HG02642 (cell line): ENCODE measurements at regions not wholly inside any gene's neighbourhood (a gene's known extent, or its start where the extent isn't known, plus 50 kb on each side); places are given as distances from the start of the nearest gene placed in this dataset.
"Not testable (repeated sequence)": the region's sequence is repeated elsewhere in the genome, so short reads cannot be mapped to it uniquely, and the experiment has no call there.

ENCODE experiments used
- ATAC-seq: cut with Tn5 transposase; IDR thresholded peaks from one replicate; pipeline ENCODE4 v1.9.1; 2021; ENCODE audit warnings: mild to moderate bottlenecking; ENCODE audit not compliant: unreplicated experiment, poor library complexity

DNA sequence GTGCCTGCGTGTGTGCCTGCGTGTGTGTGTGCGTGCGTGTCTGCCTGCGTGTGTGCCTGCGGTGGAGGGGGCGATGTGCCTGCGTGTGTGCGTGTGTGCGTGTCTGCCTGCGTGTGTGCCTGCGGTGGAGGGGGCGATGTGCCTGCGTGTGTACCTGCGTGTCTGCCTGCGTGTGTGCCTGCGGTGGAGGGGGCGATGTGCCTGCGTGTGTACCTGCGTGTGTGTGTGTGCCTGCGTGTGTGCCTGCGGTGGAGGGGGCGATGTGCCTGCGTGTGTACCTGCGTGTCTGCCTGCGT, 116.7 kb upstream of the ZNF516 start:
- not testable (repeated sequence) for ATAC-seq

DNA sequence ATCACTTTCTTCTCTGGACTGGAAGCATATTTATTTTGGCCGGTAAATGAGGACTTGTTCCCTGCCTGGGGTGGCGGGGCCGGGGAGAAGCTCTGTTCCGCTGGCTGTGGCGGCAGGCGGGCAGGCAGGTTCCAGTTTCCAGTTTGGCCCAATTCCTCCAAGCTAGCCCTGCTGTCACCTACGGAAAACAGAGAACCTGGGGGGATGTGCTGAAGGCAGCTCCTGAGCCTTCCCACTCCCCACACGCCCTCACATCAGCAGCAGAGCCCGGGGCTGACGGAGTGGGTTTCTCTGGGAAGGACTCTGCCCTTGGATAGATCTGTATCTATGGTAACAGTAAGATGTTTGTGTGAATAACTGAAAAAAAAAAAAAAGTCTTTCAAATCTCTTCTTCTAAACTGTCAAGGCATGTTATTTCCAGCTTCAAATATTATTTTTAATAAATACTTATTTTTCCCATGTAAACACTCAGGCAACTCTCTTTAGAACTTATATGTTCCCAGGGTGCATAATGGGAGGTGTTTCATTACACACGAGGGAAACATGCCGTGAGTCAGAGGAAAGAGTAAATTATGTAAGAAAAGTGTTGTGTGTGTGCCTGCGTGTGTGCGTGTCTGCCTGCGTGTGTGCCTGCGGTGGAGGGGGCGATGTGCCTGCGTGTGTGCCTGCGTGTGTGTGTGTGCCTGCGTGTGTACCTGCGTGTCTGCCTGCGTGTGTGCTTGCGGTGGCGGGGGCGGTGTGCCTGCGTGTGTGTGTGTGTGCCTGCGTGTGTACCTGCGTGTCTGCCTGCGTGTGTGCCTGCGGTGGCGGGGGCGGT, 116.1 kb upstream of the ZNF516 start:
- ATAC-seq, result no peak

DNA sequence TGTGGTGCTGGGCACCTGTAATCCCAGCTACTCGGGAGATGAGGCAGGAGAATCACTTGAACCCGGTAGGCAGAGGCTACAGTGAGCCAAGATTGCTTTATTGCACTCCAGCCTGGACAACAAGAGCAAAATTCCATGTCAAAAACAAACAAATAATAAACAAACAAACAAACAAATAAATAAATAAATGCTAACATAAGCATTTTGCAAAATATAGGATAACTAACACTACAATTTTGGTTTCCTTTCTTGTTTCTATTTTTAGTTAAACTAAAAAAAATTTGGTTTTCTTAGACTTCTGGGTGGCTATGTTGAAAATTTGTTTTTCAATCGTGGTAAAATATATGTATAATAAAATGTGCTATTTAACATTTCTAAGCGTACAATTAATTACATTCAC, 115.0 kb upstream of the ZNF516 start:
- ATAC-seq, result no peak

DNA sequence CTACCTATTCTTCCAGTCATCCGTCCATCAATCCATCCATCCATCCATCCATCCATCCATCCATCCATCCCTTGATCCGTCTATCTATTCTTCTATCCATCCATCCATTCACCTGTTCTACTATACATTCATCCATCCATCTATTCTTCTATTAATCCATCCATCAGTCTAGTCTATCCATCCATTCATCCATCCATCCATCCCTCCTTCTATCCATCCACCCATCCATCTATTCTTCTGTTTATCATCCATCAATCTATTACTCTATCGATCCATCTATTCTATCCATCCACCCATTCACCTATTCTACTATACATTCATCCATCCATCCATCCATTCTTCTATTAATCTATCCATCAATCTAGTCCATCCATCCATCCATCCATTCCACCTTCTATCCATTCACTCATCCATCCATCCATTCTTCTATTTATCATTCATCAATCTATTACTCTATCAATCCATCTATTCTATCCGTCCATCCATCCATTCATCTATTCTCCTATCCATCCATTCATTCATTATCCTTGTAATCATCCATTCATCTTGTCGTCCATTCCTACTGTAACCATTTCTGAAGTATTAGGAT, 110.4 kb upstream of the ZNF516 start:
- no peak for ATAC-seq

DNA sequence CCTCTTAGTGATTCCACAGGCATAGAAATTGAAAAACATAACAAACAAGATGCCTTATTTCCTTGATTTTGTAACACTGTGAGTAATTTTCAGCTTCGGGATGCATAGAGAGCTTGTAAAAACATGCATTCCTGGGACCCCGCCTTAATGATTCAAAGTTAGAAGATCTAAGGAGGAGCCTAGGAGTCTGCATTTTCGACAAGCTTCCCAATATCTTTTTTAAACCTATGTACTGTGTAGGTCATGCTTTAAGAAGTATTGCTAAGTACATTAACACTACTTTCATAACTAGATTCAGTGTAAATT, 109.8 kb upstream of the ZNF516 start:
- ATAC-seq, result no peak

DNA sequence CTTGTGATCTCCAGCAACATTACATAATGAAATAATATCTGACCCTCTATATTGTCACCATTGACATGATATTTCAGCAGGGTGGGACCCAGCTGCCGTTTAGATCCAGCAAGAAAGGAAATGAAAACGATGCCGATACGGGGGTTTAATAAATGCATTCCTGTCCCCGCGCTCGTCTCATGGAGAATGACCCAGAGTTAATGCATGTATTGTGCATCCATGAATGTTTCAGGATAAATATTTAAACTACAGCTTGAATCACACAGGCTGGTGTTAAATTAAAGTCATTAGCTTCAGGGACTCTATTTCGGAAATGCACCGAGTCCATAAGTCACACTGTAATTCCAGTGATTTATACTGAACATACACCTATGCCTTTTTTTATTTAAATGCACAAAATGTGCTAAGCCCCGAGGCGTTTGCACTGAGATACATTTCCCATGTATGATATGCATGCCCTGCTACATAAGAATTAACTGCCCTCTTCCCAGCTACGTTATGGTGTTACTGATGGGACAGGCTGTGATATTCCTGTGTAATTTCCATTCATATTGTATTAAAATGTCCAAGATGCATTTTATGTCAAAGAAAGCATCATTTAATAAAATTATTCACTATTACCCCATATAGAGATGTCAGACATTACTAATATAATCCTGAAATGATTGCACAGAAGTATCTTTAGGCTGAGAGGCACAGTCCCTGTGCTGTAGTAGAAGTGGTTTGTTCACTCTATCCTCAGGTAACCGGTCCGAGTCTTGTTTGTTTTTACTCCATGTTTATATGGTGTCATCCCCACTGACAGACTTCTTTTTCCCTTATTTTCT, 109.3 kb upstream of the ZNF516 start:
- no peak for ATAC-seq

DNA sequence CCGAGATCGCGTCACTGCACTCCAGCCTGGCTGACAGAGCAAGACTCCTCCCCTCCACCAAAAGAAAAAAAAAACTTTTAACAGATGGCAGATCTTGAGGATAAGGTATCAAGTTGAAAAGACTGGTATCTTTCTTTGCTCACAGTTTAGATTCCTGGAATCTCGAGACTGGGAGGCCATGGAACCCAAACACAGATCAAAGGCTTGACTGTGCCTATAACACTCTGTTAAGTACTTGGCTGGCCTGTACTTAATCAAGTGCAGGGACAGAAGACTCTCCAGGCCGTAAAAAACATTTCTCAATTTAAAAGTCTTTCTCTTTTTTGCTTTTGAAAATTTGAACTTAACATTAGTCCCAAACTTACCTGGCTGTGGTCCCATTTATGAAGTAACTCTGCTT, 107.1 kb upstream of the ZNF516 start:
- ATAC-seq, result no peak

DNA sequence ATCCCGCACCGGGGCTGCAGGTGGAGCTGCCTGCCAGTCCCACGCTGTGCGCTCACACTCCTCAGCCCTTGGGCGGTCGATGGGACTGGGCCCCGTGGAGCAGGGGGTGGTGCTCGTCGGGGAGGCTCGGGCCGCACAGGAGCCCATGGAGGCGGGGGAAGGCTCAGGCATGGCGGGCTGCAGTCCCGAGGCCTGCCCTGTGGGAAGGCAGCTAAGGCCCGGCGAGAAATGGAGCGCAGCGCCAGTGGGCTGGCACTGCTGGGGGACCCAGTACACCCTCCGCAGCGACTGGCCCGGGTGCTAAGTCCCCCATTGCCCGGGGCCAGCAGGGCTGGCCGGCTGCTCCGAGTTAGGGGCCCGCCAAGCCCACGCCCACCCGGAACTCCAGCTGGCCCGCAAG, 105.0 kb upstream of the ZNF516 start:
- ATAC-seq, result not testable (repeated sequence)

DNA sequence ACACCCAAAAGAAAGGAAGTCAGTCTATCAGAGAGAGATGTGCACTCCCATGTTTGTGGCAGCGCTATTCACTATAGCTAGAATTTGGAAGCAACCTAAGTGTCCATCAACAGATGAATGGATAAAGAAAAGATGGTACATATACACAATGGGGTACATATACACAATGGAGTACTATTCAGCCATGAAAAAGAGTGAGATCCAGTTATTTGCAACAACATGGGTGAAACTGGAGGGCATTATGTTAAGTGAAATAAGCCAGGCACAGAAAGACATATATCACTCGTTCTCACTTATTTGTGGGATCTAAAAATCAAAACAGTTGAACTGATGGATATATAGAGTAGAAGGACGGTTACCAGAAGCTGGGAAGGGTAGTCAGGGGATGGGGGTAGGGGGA, 99.9 kb upstream of the ZNF516 start:
- no peak for ATAC-seq

DNA sequence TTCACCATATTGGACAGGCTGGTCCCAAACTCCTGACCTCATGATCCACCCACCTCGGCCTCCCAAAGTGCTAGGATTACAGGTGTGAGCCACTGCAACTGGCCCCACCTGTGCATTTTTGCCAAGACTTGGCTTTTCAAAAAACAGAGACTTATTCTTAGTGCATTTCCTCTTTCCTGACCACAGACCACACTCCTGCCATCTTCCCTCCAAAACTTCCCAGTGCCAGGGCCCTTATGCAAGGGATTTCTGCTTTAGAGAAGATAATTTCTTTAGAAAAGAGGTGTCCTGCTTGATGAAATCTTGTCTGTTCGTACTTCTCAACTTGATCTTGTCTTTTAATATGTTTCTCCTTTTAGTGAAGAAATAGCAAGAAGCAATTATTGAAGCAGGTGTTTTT, 98.8 kb upstream of the ZNF516 start:
- ATAC-seq, result no peak

DNA sequence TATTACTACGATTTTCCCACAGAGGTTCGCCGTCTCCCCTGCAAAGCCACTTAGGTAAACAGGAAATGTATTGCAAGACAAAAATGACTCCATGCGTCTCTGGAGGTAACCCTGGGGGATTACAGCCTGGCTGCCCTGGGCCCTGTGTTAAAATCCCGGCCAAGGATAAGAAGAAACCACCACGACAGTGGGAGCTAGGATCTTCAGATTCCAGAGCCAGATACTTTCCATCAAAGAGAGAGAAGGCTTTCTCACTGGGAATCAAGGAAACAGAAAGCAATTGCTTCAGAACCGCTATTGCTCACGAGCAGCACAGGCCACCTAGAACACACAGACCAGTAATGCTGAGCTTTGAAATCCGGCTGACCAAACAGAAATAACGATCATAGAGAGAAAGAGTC, 97.9 kb upstream of the ZNF516 start:
- ATAC-seq, result no peak

DNA sequence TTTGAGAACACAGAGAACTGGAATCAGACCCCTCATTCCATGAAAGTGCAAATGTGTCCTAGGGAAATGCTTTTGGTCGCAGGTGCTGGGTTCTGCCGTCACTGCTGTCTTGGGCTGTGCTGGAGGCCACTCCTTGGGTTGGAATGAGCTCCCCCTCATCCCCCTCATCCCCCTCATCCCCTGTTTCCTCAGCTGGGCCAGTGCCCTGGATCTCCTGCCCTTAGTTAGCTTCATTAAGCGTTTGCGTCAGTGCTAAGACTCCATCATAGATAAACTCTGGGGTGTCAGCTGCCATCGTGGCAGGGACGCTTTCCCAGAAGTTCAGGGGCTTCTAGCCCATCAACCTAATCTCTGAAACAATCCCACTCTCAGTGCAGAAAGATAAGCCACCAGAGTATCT, 97.1 kb upstream of the ZNF516 start:
- ATAC-seq, result no peak

DNA sequence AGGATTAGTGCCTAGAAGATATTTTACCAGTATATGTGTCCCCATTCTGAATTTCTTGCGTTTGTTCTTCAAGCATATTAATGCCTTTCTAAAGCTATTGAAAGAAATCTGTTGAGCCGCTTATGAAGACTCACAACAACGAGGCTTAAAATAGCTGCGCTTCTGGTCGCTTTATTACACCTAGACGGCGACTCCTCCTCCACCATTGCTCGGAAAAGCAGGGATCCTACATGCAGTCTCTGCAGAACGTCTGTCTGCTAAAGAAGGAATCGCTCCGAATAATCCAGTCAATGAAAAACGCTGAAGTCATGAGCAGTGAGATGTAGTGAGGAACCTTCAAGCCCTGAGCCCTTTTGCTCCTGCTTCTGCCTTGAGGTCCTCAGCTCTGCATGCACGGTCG, 94.8 kb upstream of the ZNF516 start:
- no peak for ATAC-seq

DNA sequence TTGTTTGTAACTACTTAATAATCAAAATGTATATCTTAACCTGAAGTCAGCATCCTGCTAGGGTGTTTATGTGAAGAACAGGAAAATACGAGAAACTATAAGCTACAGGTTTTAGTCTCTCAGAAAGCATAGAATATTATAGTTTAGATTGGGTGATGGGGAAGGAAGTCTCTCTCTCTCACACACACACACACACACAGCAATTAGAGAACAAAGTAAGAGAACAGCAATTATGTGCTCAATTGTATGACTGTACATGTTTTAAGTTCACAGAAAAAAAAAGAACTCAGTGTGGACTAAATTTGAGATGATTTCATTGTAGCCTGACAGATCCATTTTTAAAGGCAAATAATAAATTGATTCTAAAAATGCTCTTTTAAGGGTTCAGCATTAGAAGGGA, 94.3 kb upstream of the ZNF516 start:
- ATAC-seq, result no peak

DNA sequence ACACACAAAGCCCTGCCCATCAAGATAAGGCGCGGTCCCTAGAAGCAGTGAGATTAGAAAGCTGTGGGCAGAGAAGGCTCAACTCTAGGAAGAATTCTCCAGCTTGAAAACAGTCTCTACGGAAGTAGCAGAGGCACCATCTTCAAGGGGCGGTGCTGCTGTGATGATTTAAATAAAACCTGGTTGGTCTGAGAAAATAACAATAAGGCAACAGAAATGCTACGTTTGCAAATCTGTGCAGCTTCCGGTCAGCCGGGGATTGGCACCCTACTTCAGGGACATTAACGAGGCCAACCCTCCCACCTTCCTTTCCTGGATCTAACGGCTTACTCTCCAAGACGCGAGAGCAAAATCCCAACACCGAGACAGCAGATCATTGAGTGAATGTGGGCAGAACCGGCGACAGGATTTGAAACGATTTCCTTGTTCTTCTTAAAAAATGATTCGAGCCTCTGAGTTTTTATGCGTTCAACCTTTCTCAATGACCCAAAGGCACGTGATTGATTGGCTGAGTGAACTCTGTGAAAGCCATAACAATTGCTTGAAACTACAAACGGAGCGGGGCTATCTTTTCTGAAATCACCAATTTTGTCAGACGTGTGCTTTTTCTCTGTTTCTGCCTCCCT, 93.7 kb upstream of the ZNF516 start:
- ATAC-seq, result no peak

DNA sequence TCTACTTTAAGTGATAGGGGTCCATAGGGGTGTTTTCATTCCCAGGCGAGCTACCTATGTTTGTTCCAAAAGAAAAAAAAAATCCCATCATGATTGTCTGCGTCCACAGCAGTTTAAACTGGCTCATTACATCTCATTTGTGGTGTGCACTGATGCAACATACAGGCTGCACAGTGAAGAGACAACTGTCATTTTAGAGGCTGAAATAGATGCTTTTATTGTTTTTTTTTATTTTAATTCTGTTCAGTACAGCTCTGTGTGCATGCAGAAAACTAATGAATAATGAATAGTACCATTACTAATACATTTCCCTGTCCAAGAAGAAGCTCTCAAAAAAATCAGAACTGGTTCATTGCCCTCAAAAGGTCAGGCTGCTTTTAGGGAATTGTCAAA, 92.8 kb upstream of the ZNF516 start:
- ATAC-seq, result no peak

DNA sequence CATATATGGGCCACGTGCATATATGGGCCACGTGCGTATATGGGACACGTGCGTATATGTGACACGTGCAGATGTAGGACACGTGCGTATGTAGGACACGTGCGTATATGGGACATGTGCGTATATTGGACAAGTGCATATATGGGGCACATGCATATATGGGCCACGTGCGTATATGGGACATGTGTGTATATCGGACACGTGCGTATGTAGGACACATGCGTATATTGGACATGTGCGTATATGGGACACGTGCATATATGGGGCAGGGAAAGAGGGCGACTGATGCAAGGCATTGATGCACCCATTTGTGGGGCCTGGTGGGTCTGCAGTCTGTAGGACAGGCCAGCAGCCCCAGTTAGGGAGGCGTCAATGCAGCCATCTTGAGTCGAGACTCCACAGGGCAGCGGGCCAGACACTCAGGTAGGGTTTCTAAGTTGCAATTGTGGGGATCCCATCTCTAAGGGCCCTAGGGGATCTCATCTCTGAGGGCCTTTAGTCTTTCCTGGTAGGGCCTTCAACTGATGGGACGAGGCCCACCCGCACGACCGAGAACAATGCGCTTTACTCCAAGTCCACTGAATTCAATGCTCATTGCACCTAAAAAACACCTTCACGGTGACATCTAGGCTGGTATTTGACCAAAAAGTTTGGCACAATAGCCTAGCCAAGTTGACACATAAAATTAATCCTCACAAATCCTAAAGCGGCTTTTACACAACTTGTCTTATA, 92.3 kb upstream of the ZNF516 start:
- no peak for ATAC-seq

DNA sequence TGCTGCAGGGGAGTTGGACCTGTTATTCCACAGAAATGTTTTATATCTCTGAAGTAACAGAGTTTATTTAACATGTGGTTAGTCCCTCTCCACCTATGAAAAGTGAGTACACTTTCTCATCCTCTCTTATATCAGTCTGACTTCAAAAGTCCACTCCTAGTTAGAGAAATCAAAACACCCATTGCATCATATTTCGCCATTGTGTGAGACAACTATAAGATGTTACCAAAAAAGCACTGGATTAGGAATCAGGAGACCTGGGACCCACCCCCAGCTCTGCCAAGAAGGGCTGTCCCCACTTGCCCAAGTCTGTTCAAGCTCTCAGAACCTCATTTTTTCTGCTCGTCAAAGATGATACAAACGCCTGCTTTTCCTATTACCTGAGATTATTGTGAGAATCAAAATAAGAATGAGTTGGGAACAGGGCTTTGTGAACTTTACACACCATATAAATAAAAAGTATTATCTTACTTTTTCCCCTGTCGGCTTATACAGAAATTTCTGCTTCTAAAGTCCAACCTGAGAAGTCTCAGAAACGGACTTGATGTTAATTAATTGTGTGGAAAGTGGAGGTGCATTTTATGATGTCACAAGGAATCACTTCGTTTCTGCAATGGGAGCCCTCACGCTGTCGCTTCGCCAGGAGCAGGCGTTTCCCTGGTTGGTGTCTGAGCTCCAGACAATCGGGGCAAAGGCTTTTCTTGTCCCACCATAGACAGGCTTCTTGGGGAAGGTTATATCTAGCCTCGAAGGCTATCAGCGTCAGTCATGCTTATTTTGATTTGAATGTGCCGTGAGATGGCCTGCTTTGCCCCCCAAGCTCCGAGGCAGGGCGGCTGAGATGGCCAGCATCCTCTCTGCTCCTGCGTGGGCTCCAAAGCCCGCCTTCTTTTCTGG, 89.6 kb upstream of the ZNF516 start:
- no peak for ATAC-seq

DNA sequence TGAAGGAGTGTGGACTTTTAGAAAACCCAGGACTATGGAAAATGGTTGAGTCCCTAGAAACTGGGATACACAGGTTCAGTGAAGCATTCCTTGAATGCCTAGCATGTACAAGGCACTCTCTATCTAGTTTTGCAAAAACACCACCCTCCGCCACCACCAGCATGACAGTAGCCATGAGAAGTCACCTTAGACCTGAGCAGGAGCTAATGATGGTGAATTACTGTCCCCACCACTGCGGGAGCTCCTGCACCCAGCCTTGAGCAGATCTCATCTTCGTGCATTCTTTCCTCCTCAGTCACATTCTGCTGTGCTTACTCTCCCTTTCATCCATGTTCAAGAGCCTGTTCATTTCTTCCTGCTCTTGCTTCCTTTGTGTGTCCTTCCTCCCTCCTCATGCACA, 86.2 kb upstream of the ZNF516 start:
- ATAC-seq, result no peak
